ENCODE measurements at regions not wholly inside any gene's neighbourhood (a gene's known extent, or its start where the extent isn't known, plus 50 kb on each side); places are given as distances from the start of the nearest gene placed in this dataset.

- intact Hi-C loops (cut with micrococcal nuclease), result loop anchor here (1.0 kb wide), 1 partner anchor 9 kb away; no protein-coding TSS in a partner anchor
Measured at GRCh38 chr7:130957722-130958435, 223.9 kb upstream of the KLF14 start.

GRCh38 chr7:130958846-130959245, 224.8 kb upstream of the KLF14 start:
- intact Hi-C loops (cut with micrococcal nuclease), result no loop called here

DNA sequence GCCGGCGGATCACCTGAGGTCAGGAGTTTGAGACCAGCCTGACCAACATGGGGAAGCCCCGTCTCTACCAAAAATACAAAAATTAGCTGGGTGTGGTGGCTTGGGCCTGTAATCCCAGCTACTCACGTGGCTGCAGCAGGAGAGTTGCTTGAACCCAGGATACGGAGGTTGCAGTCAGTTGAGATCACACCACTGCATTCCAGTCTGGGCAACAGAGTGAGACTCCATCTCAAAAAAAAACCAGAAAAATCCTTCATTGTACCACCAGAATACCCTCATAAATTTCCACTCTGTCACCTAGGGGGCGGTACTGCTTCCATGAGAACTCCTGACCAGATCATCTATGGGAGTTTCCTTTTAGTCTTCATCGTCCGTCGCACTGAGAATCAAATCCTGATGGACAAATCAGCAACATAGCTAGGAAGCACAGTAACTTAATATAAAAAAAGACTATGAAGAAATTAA, 225.8 kb upstream of the KLF14 start:
- intact Hi-C loops (cut with micrococcal nuclease), result loop anchor here (1.0 to 5.0 kb wide), 3 partner anchors 16 to 273 kb away; no protein-coding TSS in a partner anchor

DNA sequence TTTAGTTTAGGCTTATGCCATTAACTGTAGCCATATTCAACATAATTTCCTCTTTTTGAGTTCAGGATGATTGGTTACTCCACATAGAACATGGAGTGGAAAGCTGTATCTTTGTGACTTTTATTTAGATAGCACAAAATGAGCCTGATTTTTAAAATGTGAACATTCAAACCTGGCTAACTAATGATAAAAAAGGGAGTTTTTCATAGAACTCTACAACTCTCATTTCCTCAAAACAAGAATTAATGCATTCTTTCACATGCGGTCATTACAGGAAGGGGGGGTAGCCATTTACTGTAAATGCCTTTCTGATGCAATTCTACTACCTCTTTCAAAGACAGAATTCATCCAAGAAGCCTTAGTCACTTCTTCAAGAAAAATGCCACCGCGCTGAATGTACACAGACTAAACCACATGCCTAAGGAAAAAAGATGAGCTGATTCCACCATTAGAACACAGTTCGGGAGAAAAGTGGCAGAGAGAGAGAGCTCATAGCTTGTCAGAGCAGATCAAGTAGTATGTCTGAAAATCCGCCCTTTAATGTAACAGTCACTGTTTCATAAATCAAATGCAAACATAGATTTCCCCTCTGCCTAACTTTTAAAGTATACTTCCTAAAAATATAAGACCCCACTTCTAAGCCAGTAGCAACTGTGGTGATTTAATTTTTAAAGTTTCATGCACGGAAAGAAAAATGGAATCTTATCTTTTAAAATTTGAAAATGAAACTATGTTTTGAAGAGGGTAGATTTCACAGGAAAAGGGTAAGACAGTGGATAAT, 226.4 kb upstream of the KLF14 start:
- intact Hi-C loops (cut with micrococcal nuclease), result loop anchor here (1.0 to 5.0 kb wide), 3 partner anchors 17 to 272 kb away; no protein-coding TSS in a partner anchor

DNA sequence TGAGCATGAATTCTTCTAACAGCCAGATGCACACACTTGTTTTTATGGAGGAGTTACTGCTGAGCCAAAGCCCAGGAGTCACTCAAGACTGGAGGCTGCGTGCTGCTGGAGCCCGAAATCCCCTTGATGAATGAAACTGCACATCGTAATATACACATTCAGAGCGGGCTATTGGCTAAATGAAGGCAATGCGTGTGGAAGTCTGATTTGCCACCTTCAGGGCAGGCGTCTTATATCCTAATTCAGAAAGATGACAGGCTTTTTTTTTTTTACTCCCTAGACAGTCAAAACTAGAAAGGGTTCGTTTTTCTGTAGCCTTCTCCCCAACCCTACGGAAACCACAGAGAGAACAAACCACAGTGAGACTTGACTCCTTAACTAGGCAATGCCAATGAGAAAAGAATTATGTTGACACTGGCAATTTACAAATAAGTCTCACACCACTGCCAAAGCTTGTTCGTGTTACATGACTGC, 227.2 kb upstream of the KLF14 start:
- intact Hi-C loops (cut with micrococcal nuclease), result loop anchor here (1.0 to 5.0 kb wide), 9 partner anchors 10 to 271 kb away; no protein-coding TSS in a partner anchor

DNA sequence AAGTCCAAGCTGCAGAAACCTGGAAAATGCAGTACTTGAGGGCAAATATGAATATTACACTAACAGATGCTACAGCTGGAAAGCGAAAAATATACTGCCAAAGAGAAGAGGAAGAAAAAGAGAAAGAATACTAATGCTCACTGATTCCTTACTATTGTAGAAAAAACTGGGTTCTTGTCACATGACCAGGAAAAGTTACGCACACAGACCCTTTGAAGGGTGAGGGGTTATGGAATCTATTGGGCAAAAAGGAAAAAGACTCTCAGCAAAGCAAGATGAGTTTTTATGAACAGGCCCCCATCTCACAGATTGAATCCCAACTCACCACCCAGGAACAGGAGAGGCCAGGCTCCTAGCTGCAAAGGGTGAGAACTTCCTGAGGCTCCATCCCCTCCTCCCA, 228.1 kb upstream of the KLF14 start:
- intact Hi-C loops (cut with micrococcal nuclease), result loop anchor here (5.0 kb wide), 1 partner anchor 270 kb away; no protein-coding TSS in a partner anchor

DNA sequence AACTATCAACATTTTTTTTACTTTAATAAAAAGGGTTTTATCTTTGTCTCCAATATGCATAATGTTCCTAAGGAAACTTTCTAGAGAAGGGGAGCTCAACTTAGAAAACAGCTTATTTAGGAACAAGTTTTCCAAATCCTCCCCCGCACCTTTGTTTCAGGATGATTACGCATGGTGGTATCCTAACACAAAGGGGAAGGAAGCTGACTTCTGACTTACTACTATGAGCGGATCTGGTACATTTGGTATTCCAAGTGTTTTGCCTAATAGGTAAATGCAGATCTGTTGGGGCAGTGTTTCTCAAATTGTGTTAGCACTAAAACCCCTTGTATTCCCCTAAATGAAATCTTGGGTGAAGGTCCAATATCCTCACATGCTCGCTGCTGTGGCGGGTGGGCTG, 229.3 kb upstream of the KLF14 start:
- intact Hi-C loops (cut with micrococcal nuclease), result loop anchor here (5.0 kb wide), 1 partner anchor 269 kb away; no protein-coding TSS in a partner anchor

- intact Hi-C loops (cut with micrococcal nuclease), result no loop called here
Measured at GRCh38 chr7:130965515-130965914, 231.5 kb upstream of the KLF14 start.

DNA sequence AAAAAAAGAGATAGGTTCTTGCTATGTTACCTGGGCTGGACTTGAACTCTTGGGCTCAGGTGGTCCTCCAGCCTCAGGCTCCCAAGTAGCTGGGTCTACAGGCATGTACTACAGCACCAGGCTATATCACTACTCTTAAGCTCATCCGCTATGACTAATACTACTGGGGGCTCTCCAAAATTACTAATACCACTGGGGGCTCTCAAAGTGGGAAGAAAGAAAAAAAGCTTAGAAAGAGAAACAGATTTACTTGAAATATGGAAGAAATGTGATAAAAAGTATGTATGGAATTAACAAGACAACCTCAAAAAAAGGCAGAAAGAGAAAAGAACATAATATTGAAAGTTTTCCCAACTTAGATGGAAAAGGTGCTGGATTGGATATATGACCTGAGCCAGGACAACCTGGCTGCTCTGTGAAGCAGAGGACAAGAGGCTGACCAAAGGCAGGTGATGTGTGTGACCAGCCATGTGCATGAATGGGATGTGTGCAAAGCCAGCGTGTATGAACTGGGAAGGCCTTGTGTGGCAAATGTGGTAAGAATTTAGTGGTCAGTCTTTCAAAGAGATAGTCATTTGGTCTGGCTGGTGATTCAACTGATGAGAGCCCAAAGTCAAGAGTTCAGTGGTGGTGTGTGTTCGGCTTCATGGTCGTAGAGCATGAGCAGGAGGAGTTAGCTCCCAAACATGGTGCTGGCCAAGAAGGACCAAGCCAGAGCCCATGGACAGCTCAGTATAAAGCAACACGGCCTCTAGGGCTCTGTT, 232.4 kb upstream of the KLF14 start:
- intact Hi-C loops (cut with micrococcal nuclease), result no loop called here

DNA sequence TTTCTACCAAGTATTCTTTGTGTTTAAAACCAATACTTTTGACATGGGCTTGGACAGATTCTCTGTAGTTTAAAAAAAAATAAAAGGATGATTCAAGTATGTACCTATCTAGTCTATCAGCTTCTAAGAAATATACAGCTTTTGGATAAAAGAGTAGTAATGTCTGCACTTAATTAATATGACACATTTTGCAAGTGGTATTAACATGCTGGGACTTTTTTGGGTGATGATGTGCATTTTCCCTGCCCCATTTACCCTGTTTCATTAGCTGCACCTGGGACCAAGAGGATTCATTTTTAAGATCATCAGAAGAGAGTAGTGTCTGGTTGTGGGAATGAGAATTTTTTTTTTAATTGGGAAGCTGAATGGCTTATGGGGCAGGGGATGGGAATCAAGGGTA, 236.2 kb upstream of the KLF14 start:
- intact Hi-C loops (cut with micrococcal nuclease), result no loop called here

GRCh38 chr7:130970696-130971095, 236.7 kb upstream of the KLF14 start:
- intact Hi-C loops (cut with micrococcal nuclease), result loop anchor here (1.0 kb wide), 1 partner anchor 9 kb away; no protein-coding TSS in a partner anchor

- intact Hi-C loops (cut with micrococcal nuclease), result loop anchor here (1.0 kb wide), 1 partner anchor 10 kb away; no protein-coding TSS in a partner anchor
Measured at GRCh38 chr7:130971297-130971696, 237.3 kb upstream of the KLF14 start.

- intact Hi-C loops (cut with micrococcal nuclease), result no loop called here
Measured at GRCh38 chr7:130972201-130972600, 238.2 kb upstream of the KLF14 start.

DNA sequence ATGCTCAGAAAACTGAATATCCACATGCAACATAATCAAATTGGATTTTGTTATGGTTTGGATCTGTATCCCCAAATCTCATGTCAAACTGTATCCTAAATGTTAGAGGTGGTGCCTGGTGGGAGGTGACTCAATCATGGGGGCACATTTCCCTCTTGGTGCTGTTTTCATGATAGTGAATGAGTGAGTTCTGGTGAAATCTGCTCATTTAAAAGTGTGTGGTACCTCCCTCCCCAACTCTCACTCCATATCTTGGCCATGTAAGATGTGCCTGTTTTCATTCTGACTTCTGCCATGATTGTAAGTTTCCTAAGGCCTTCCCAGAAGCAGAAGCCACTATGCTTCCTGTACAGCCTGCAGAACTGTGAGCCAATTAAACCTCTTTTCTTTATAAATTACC, 239.6 kb upstream of the KLF14 start:
- intact Hi-C loops (cut with micrococcal nuclease), result no loop called here

GRCh38 chr7:130974169-130974568, 240.2 kb upstream of the KLF14 start:
- intact Hi-C loops (cut with micrococcal nuclease), result no loop called here

- intact Hi-C loops (cut with micrococcal nuclease), result no loop called here
Measured at GRCh38 chr7:130974794-130975193, 240.8 kb upstream of the KLF14 start.

DNA sequence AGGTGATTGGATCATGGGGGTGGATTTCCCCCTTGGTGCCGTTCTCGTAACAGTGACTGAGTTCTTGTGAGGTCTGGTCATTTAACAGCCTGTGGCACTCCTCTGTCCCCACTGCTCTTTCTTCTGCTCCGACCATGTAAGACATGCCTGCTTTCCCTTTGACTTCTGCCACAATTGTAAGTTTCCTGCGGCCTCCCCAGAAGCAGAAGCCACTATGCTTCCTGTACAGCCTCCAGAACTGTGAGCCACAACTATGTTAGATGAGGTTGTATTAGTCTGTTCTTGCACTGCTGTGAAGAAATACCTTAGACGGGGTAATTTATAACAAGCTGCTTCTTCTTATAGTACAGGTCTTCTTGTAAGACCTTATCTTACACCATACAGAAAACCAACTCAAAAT, 241.7 kb upstream of the KLF14 start:
- intact Hi-C loops (cut with micrococcal nuclease), result no loop called here

DNA sequence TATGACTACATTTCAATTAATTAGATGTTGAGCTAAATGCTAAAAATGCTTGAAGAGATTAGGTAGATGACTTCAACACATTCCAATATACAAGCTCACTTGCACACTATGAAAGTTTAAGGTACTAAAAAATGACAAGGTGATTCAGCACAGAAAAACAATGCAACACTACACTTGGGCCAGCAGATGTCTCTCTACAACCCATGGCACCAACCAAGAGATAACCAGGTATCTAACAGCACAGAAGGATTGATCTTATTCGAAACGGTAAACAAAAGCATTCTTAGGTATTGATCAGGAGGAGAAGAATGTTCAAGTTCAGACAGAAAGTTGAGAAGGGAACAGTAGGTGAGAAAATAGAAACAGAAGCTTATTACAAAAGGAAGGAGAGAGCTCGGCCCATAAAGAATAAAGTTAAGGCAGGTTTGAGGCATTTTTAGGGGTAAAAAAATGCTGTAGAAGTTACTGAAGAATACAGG, 248.2 kb upstream of the KLF14 start:
- intact Hi-C loops (cut with micrococcal nuclease), result loop anchor here (1.0 kb wide), 4 partner anchors 21 to 85 kb away; no protein-coding TSS in a partner anchor

DNA sequence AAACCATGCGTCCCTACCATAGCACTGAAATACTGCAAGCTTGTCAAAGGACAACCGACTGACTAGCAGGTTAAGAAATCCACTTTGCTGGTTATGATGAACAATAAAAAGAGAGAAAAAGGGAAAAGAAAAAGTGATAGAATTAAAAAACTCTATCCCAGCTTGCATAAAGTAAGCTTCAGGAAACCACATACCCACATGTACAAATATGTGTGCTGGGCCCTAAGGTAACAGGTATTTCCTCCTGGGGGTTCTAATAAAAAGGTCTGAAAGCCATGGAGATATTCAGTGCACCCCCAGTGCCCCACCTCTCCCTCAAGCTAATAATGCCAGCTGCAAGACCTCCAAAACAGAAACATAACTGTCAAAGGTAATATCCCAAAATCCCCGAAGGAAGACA, 248.6 kb upstream of the KLF14 start:
- intact Hi-C loops (cut with micrococcal nuclease), result loop anchor here (1.0 kb wide), 4 partner anchors 21 to 85 kb away; no protein-coding TSS in a partner anchor

DNA sequence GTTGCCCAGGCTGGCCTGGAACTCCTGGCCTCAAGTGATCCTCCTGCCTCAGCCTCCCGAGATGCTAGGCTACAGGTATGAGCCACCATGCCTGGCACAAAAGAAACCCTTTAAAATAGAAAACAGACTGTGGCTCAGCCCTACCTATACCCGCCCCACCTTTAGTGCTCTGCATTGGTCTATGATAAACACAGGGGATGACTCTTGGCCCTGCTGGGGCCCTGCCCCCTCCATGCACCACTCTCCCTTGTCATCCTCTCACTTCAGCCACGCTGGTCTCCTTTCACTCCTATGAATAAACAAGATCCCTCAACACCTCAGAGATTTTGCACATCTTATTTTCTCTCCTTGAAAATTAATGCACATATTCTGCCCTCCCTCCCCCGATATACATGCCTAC, 251.4 kb upstream of the KLF14 start:
- intact Hi-C loops (cut with micrococcal nuclease), result no loop called here

- intact Hi-C loops (cut with micrococcal nuclease), result no loop called here
Measured at GRCh38 chr7:130986261-130986690, 252.3 kb upstream of the KLF14 start.
